T-helper 22 cell (primary cell): ENCODE measurements at regions not wholly inside any gene's neighbourhood (a gene's known extent, or its start where the extent isn't known, plus 50 kb on each side); places are given as distances from the start of the nearest gene placed in this dataset.

Experiments used
- DNase-seq: peaks from one replicate; pipeline ENCODE4 v3.0.0-alpha.2; 2020; ENCODE audit warnings: low read depth

DNA sequence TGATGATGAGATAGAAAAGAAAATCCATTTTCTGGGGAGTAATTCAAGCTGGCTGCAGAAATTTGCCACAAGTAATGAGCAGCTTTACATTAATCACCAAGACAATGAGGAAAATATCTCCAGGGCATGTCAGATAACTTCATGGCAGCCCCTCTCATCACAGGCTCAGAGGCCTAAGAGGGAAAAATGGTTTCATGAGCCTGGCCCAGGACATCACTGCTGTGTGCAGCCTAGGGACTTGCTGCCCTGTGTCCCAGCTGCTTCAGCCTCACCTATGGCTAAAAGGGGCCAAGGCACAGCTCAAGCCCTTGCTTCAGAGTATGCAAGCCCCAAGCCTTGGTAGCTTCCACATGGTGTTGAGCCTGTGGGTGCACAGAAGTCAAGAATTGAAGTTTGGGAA is 161.7 kb downstream of the OPA1 start:
- no peak for DNase-seq

DNA sequence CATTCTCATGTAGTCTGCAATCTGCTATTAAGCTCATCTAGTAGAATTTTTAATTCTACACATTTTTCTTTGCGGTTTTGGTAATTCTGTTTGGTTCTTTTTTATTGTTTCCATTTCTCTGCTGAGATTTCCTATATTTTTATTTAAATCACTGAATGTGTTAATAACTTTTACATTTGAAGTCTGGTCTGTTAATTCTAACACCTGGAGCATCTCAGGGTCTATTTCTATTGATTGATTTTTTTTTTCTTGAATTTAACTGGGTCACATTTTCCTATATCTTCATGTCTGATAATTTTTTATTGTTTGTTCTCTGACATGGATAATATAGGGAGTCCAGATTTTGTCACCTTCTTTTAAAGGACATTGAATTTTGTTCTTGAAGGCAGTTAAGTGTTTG is 163.5 kb downstream of the OPA1 start:
- no peak for DNase-seq

DNA sequence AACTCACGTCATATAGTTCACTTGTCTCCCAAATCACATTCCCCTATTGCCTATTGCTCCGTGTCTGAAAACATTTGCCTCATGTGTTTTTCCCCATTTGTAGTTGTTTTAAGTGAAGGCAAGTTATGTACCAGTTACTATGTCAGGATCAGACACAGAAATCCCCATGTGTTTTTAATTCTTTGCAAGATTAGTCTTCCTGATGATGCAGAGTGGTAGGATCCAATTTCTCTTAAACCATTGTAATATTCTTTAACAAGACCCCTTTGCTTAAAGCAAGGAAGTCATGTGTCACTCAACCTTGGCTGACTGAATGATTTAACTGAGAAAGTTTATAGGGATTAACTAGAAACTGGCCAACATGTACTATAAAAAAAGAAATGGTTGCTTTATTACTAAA is 164.4 kb downstream of the OPA1 start:
- no peak for DNase-seq

DNA sequence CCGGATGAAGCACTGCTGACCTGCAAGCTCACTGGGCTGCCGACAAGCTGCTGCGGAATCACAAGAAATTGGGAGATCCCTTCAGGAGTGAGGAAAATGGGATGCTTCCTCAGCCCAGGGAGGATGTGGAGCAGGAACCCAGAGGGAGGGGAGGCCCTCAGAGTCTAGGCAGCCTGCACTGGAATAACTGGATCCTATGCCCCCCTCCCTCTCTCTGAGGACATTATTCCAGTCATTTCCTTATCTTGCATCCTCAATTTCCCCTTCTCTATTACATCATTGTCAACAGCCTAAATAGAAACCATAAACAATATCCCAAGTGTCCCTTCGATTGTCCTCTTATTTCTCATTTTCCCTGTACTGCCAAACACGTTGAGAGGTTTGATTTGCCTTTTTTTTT is 169.0 kb downstream of the OPA1 start:
- DNase-seq, result no peak

DNA sequence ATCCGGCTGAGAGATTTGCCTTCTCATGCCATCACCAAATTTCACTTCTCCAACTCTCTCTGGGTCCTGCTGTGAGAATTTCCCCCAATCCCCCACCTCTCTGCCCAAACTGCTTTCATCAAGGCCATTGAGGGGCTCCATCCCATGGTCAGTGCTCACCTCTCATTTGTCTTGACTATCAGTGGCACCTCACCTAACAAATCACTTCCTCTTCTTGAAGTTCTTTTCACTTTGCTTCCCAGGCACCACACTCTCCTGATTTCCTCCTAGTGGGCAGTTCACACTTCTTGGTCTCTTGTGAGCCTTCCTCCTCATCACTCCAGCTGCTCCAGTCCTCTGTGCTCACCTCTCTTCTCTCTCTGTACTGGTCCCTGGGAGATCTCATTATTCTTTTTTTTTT is 169.6 kb downstream of the OPA1 start:
- no peak for DNase-seq

DNA sequence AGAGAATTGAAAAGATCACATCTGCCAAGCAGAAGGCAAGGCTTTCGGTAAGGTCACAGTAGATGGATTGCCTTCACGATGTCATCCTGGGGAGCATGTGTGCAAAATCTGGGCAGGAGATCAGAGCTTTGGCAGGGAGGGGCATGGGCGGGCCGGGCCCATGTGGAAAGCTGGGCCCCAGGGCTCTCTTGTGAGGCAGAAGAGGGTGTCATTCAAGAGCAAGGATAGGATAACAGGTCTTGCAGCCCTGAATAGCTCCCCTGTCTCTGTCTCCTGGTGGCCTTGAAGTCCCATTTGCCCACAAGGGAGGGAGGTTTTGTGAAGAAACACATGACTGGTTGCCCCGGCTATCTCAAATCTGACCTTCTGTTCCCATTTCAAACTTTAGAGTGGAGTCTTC is 172.0 kb downstream of the OPA1 start:
- no peak for DNase-seq

DNA sequence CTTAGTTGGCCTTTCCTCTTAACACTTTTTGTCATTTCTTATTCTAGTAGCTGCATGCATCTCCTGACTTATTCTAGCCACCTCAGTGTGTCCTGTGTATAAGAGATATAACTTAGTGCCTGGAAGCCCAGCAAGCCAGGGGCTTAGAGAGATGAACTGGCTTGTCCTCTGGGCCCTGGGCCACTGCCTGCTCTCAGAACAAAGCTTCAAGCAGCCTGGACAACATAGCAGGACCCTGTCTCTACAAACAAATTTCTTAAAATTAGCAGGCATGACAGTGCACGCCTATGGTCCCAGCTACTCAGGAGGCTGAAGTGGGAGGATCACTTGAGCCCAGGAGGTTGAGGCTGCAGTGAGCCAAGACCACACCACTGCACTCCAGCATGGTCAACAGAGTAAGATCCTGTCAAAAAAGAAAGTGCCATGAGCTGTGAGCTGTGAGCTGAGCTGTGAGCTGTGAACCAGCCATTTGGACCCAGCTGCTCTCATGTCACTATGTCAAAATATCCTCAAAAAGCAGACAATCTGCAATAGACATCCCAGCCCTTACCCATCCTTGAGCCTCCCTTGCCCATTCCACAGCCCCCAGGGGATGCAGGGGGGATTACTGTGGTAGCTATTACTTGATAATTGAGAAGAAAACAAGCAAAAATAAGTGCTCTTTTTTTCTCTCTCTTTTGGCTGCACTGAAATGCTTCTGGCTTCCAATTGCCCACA is 174.5 kb downstream of the OPA1 start:
- DNase-seq, result no peak

DNA sequence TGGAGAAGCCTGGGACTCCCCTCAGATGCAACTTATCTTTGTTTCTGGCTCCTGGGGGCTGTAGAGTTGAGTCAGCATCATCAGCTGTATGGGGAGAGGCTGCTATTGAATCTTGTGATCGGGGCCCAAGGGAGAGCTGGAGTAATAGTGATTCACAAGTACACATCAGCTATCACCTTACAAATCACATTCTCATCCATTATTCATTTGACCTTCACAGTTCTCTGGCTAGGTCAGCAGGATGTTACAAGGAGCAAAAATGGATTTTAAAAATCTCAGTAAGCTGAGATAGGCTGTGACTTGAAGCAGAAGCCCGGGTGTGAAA is 175.0 kb downstream of the OPA1 start:
- DNase-seq, result no peak

DNA sequence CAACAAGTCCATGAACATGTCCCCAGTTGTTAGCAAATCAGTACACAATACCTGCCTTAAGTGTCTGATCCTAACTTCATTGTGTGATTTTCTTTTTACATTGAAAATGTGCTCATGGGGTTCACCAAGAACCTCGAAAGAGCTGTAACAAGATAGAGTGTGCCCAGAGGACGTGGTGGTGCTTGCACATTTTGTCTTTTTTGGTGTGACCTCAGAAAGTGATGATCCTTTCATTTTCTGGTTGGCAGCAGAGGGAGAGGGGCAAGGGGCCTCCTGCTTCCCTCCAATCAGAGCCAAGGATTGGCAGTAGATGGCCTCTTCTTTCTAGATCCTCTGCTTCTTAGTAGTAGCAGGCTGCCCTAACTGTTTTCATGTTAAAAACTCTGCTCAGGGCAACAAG is 176.4 kb downstream of the OPA1 start:
- no peak for DNase-seq

DNA sequence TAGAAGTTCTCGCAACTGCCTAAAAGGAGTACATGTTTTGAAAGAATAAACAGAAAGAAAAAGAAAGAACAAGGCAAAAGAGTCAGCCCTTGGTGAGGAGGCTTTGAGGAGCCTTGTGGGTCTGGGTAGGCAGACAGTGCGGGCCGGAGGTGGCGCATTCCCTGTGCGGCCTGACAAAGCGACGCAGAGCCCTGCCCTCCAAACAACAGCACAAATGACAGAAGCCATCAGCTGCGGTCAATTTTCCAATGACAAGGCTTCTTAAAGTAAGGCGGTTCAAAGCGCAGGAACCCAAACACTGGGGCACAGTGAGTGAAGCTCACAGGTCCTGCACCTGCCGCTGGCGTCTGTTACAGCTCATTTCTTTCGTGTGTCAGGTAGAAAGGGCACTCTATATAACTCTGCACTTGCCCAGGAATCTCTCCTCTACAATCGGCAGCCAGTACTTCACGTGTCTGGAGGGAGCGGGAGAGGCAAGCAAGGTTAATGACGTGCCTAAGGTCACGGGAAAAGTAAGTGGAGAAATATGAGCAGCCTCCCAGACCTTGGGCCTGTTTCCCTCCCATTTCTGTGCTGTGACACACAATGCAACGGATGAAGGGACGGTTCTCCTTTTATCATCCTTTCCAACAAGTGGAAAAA is 178.1 kb downstream of the OPA1 start:
- DNase-seq, result no peak

DNA sequence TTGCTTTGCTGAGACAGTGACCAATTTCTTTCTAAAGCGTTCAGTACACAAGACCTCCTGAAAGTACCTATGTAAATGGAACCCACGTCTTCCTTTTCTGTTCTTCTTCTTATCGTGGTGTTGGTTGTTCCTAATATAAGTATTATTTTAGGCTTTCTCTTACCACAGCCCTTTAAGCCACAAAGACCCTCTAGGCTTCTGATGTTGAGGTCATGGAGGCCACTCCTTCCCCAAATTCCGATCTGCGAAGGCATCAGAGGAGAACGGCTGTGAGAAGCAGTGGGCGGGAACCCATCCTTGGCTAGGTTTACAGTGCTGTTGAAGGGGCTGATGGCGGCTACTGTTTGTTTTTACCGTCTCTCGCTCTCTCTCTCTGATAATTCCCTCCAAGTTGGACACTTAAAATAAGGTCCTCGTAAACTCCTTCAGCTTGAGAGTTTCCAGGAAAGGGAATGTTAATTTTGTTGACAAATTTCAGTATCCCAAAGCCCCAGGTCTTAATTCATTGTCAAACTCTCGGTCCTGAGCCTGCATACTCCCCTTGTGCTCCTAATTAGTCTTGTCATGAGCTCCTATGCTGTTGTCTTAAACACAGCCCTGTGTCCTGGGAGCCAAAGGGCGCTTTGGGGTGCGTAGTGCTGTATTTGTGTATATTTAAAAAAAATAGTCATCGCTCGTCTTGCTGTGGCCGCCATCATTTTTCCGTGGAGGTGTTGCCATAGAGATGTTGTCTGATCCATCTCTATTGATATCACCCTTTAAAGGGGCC is 178.8 kb downstream of the OPA1 start:
- no peak for DNase-seq

DNA sequence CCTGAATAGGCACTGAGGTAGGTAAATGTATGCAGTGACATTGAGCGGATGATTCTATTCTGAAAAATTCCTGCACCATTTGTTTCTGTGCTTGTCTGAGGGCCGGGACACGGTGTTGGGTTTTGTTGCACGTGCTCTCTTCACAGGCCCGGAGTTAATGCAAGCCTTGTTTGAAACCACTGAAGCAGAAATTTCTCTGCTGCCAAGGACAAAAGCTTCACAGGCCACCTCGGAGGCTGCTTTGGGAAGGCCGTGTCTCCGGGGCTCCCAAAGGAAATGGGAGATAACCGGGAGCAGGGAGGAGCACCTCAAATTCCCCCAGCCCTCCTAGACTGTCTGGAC is 179.4 kb downstream of the OPA1 start:
- no peak for DNase-seq

DNA sequence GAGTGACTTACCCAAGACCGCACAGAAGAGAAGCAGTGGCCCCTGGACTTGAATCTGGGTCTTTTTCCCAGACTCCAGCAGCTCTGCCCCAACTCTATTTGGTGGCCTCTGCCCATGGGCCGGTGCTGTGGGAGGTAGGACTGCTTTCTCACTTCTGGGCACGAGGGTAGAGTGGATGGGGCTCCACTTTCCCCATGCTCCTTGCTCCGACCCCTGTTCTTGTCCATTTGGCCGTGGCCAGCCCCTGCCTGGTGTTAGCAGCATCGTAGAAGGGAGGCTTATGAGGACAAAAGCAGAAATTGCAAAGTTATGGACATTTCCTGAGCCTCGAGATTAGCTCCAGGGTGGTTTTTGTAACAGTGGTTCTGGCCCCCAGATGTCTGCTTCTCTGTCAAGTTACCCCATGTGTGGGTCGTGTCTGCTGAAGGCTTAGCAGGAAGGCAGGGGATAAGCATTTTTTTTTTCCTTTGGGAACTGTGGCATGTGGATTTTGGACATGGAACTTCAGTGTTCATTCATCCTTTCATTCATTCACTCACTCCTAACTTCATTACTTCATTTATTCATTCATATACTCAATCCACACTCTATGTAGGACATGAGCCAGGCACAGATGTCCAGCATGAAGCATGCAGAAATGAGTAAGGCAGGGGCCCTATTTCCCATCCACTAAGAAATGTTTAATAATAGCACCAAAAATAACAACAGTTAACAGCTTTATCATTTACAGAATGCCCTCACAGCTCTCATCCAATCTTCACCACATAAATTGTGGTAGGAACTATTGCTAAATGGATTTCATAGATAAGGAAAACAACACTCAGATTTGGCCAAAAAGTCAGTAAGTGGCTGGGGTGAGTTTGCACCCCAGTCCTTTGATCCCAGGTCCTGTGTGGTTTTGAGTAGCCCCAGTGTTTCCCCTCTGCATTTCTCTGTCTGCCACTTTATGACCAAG is 180.5 kb downstream of the OPA1 start:
- no peak for DNase-seq

DNA sequence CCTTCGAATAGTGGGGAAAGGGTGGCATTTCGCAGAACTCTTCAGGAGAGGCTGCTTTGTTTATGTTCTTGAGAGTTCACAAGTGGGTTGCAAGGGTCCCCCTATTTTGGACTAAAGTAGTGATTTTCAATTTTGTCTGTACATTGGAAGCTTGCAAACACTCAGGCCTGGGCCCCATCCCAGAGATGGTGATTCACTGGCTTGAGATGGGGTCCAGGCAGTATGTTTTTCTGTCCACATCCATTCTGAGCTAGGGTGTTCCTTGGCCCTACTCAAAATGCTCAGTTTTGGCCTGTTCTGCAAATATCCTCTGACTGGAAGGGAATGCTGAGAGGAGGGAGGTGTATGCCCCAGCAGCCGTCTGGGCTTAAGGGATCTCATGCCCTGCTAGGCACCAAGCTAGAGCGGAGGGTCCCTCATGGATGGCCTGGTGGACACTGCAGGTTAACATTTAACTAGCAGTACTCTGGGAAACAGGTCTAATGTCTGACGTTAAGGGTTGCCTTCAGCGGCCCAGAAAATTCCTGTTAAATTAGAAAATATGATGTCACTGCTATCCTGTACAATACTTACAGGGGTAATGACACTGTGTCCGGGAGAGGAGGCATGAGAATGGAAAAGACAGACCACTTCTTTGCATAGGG is 181.4 kb downstream of the OPA1 start:
- no peak for DNase-seq

DNA sequence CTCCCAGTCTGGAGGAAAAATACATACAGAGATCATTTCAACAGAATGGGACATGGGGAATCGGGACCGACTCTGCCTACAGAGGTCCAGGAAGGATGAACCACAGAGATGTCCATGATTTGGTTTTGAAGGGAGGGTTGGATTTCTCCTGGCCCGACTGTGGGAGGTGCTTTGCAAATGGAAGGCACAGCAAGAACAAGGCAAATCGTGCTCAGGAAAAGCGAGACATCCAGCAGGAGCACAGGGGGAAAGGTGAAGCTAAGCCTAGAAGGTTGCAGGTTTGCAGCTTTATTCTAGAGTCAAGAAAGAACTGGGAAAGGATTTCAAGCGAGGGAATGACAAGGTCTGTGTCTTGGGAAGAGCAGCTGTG is 181.9 kb downstream of the OPA1 start:
- no peak for DNase-seq

DNA sequence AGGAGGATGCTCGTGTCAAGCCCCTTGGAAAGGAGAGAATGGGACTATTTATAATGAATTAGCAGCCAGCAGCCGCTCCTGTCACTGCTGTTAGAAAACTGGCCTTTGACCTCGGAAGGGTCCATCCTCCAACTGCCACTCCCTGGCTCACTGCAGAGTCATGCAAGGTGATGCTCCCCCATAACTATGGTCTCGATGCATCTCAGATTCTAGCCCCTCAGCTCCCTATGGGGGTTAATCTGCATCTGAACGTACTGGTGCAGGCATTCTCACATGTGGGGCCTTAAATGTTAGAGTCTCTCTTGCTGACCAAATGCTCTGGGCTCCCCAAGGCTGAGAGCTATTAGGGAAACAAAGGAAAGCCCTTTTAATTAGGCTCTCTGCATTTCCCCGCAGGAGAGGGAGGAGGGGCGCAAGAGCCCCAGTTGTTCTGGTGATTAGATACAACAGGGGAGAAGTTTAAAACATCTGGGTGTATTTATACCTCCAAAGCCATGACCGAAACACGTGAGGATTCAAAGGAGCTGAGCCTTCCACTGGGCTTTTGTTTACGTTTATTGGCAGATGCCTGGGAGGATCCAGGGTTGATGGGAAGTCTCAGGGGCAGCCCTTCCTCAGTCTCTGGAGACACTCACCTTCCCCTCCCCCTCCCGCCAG is 182.5 kb downstream of the OPA1 start:
- DNase-seq, result no peak

DNA sequence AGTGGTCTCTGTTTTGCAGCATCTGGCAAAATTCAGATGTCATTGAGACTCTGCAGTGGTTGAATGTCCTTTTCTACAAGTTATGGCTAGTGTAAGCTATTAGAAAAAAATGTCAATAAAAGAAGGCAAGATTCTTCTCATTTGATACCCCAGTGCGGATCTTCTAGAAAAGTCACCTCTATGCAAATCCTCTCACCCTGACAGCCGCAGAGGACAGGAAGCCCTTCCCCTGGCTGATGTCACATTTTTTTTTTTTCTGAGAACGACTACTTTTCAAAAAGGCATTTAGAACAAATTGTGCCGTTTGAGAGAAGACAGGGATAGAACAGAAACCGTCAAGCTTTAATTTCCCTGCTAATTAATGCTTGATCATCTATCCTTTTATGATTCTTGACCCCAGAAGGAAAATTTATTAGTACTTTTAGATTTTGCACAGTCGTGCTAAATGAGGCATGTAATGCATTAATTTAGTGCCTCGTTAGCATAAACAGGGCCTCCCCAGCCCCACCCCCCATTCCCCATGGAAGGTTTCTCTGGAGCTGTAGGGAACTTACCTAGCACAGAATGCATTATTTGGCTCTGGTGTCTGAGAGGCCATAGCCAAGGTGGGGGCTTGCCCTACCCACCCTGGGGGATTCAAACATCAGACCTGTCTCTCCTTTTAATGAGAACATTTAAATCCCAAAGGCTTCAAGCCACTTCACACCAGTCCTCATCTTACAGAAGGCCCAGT is 183.8 kb downstream of the OPA1 start:
- DNase-seq, result no peak

DNA sequence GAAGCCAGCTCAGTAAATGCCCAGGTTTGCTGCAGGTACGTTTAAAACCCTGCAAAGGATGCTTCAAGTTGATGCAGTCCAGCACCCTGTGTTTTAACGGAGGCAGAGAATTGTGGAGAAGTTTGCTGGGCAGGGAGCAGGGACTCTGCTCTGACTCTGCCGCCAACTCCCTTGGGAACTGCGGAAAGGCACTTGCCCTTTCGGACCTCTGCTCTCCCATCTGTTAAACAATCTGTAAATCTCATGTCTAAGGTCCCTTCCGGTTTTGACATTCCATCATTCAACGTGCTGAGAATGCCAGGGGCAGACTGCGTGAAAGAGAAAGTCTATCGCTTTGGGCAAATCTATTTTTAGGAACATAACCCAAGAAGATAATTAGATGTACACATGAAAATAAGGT is 184.5 kb downstream of the OPA1 start:
- no peak for DNase-seq

DNA sequence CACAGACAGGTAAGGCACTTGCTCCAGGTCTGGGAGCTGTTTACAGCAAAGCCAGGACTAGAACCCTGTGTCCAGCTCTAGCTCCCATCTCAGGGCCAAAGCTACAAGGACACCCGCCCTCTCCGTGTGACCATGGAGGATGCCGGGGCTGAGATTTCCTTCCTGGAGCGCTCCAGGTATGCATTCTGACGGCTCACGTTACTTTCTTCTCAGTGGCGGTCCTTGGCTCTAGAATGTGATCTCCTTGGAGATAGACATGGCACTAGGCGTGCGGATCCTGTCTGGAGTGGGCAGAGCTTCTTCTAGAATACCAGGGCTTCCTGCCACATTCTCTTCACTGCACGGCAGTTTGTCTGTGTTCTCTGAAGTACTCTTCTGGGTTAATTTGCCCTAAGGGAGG is 185.7 kb downstream of the OPA1 start:
- no peak for DNase-seq

DNA sequence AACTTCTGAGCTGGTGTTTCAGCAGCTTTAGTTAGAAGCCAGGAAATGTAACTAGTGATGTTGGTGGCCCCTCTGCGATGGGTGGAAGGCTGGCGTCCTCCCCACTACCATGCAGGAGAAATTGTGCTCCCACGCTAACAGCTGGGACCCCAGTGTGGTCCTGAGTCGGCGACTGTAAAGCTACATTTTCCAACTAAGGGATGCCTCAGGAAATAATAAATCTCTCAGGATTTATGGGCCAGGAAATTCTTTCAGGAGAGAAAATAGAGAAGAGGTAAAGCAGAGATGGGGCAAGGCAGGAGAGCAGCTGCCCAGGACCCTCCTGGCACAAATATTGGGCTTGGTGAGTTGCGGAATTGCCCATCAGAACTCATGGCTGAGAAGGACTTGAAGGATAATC is 186.9 kb downstream of the OPA1 start:
- DNase-seq, result no peak

DNA sequence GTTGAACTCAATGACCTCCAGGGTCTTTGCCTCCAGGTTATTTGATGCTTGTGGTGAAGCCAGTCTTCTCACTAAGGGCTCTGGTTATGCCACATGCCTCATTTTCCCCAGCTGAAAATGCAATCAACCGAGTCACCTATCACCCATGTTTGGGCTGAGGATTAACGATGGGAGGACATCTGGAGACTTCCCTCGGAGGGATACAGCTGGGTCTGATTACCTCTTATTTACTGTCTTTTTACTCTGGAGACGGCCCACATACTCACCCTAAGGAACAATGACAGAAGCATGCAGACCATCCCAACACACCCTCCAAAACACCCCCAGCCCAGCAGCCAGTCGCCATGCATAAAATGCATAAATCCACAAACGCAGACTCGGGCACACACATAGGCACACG is 187.4 kb downstream of the OPA1 start:
- DNase-seq, result no peak
